Body of pancreas (tissue), 4 donors: ENCODE measurements at regions not wholly inside any gene's neighbourhood (a gene's known extent, or its start where the extent isn't known, plus 50 kb on each side); places are given as distances from the start of the nearest gene placed in this dataset.

Experiments used
- ATAC-seq: fragments of 150-250 bp; one replicate; pipeline ENCODE4 v1.9.1; 2016
- DNase-seq, 4 donors: peaks; one replicate each; pipeline ENCODE4 v3.0.0-alpha.2; 2019
- H3K27ac ChIP-seq, 4 donors: fragments of 200-600 bp; sonication (generic); 1 replicate in 3 of 4; 2 replicates in 1 of 4; pipeline versions ENCODE4 v1.5.1 to v1.6.1; 2016 to 2019; ENCODE audit warnings: mild to moderate bottlenecking in 1 of 4, mixed read lengths in 1 of 4, moderate library complexity in 1 of 4
- H3K27me3 ChIP-seq, 2 donors: fragments of 200-600 bp; sonication (generic); one replicate each; pipeline ENCODE4 v1.6.0; 2016; ENCODE audit warnings: mild to moderate bottlenecking in 1 of 2
- H3K36me3 ChIP-seq, 2 donors: fragments of 200-600 bp; sonication (generic); replicated peaks in 1 of 2; 2 replicates each; pipeline ENCODE4 v1.5.1; 2016; ENCODE audit warnings: low read depth in 2 of 2; ENCODE audit not compliant: insufficient read depth in 1 of 2
- H3K4me1 ChIP-seq: fragments of 200-600 bp; sonication (generic); one replicate; pipeline ENCODE4 v1.6.0; 2016
- H3K4me3 ChIP-seq, 2 donors: fragments of 200-600 bp; sonication (generic); 1 replicate in 1 of 2; 2 replicates in 1 of 2; pipeline ENCODE4 v1.5.1; 2016 to 2019
- H3K9me3 ChIP-seq, 3 donors: fragments of 200-600 bp; sonication (generic); 1 replicate in 2 of 3; 2 replicates in 1 of 3; pipeline ENCODE4 v1.5.1; 2016
- POLR2A ChIP-seq, 3 donors: fragments of 450-650 bp; IDR thresholded peaks; one replicate each; pipeline ENCODE4 v1.6.1; 2016; ENCODE audit warnings: antibody characterized with exemption in 3 of 3, mild to moderate bottlenecking in 2 of 3
- WGBS, 2 donors: methylation state at CpG; one replicate each; pipeline ENCODE4 v1.1.5; 2017; 5-methylcytosine and 5-hydroxymethylcytosine counted together
- intact Hi-C: fragments of 100-400 bp; cut with DNase I; formaldehyde crosslinking; loops from one replicate; pipeline ENCODE4 v1.15.1; 2023
- TF ChIP-seq, protein P1 (sequence below), 7 experiments: fragments of 450-650 bp in 4 of 7; fragments of 200-600 bp in 3 of 7; sonication (generic) in 3 of 7; IDR thresholded peaks; one replicate each; pipeline ENCODE4 v1.5.1; 2016 to 2019; ENCODE audit warnings: antibody characterized with exemption in 7 of 7

DNA sequence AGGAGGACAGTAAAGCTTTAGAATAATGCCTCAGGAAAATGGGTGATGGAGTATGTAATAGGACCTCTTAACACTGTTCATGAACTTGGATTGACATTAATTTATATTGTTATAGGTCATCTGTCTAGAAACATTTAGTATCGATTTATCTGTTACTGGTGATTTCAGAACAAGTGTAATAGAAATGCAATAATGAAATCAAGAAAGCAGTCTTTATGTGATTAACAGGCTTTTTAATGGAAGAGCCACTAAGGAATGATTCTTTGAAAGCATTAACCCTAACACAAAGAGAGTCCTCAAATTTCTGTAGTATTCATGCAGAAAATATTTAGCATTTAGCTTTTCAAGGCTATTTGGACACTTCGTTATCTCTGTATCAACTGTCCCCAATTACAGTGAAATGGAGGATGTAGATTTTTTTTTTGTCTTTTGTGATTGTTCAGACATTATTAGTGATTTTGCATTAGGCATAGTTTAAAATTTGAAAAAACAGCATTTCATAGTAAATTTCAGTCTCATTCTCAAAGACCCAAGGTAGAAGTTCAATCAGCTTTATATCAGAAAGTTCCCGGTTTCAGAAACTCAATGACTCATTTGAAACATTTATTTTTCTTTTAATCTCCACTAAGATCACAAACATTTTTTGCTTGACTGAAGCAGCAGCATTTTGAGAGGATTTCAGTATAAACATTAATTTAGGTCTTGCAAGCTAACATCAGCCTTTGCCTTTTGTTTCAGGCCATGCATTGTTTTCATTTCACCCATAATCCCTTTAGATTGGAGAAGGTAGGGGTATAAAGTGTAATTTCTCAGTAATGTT is 56.3 kb downstream of the AGTR2 start:
- no peak for TF ChIP-seq POLR2A (IDR thresholded peaks at IDR 0.05)
- no peak overlapping the region for H3K27ac ChIP-seq
- WGBS, 2 donors: 87 to 89% methylated on average over 3 of the region's 3 CpGs
- intact Hi-C loops: no loop called here
- DNase-seq (no peak), ATAC-seq (no peak)
- H3K4me1 ChIP-seq: no peaks in the 10 kb centered on the region
- H3K4me3 ChIP-seq: no peak overlapping the region
- H3K36me3 ChIP-seq: no peaks in the 10 kb centered on the region
- no peaks in the 10 kb centered on the region for H3K9me3 ChIP-seq
- H3K27me3 ChIP-seq: no peaks in the 10 kb centered on the region

DNA sequence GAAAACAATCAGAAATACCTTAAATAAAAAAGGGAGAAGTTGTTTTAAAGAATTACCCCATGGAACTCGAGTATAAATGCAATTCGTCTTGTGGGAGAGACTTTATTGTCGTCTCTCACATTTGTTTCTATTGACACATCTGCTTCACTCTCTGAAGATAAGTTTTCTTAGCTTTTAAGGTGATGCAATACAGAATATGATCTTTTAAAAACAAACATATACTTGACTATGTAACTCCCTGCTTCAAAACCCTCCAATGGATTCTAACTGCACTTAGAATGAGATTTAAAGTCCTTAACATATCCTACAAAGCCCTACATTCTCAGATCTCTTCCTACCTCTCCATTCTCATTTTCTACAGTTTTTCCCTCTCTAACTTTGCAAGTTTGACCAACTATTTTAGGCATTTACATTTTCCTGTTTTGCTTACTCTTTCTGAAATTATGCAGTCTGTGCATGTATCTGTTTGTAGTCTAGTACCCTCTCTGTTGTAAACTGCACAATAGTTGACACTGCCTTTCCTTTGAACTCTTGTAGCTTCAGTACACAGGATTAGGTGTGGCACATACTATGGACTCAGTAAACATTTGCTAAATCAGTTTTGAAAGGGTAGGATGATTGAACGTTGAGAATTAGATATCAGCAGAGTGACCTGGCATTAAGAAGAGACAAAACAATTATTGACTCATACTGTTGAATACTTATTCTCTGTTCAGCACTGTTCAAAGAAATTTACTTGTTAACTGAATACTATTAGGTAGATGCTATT is 59.8 kb downstream of the AGTR2 start:
- intact Hi-C loops: no loop called here
- H3K4me3 ChIP-seq: no peak overlapping the region
- H3K27ac ChIP-seq: no peak overlapping the region
- DNase-seq (no peak), ATAC-seq (no peak)
- no peaks in the 10 kb centered on the region for H3K27me3 ChIP-seq
- 10 to 32% methylated on average over 4 of the region's 4 CpGs for WGBS, 2 donors
- no peaks in the 10 kb centered on the region for H3K36me3 ChIP-seq
- no peaks in the 10 kb centered on the region for H3K4me1 ChIP-seq
- TF ChIP-seq POLR2A (IDR thresholded peaks at IDR 0.05): no peak
- TF ChIP-seq, protein P1, sequence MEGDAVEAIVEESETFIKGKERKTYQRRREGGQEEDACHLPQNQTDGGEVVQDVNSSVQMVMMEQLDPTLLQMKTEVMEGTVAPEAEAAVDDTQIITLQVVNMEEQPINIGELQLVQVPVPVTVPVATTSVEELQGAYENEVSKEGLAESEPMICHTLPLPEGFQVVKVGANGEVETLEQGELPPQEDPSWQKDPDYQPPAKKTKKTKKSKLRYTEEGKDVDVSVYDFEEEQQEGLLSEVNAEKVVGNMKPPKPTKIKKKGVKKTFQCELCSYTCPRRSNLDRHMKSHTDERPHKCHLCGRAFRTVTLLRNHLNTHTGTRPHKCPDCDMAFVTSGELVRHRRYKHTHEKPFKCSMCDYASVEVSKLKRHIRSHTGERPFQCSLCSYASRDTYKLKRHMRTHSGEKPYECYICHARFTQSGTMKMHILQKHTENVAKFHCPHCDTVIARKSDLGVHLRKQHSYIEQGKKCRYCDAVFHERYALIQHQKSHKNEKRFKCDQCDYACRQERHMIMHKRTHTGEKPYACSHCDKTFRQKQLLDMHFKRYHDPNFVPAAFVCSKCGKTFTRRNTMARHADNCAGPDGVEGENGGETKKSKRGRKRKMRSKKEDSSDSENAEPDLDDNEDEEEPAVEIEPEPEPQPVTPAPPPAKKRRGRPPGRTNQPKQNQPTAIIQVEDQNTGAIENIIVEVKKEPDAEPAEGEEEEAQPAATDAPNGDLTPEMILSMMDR (IDR thresholded peaks at IDR 0.05): no peak
- H3K9me3 ChIP-seq: no peaks in the 10 kb centered on the region

DNA sequence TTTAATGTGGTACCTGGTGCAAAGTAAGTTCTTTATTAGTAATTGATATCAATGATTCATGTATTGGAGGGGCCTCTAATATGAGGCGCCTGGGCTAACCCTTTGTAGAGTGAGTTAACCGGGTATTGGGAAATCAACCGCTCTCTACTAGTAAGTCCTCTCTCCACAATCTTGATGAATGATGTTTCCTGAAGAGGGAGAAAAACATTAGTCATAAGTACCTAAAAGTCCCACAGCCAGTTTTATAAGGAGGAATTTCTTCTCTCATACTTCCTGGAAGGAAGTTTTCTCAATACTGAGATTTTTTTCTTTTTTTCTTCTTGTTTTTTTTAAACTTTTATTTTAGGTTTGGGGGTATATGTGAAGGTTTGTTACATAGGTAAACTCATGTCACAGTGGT is 62.3 kb downstream of the AGTR2 start:
- 53 to 85% methylated on average over 3 of the region's 3 CpGs for WGBS, 2 donors

DNA sequence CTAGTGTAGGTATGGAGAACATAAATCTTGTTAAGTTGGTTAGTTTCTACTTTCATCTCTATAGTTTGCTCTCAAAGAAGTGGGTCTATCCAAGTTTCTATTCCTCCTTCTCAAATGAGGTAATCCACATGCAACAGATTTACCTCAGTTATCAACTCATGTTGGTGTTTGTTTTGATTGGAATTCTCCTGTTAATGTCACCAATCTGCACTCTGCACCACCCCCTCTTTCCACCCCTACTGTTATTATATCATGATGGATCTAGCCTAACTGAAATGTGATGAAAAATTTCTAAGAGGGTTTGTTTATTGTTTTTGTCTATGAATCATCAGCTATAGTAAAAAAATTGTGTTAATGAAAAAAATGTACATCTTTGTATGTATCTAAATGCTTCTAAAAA is 66.1 kb downstream of the AGTR2 start:
- no peaks in the 10 kb centered on the region for H3K9me3 ChIP-seq
- H3K36me3 ChIP-seq: no peaks in the 10 kb centered on the region
- H3K4me1 ChIP-seq: peaks cover 8% of the 10 kb centered on the region
- H3K4me3 ChIP-seq: no peak overlapping the region
- H3K27me3 ChIP-seq: no peaks in the 10 kb centered on the region
- ATAC-seq: no peak
- DNase-seq: no peak
- intact Hi-C loops: no loop called here
- H3K27ac ChIP-seq: no peak overlapping the region
- TF ChIP-seq, protein P1 (IDR thresholded peaks at IDR 0.05): no peak
- no peak for TF ChIP-seq POLR2A (IDR thresholded peaks at IDR 0.05)

More for the DNA sequence above, 62.3 kb downstream of the AGTR2 start:
- DNase-seq: no peak
- no peak for ATAC-seq
- Histone ChIP-seq H3K9me3 (no peaks in the 10 kb centered on the region), H3K36me3 (no peaks in the 10 kb centered on the region), H3K27ac (no peak overlapping the region), H3K4me1 (no peaks in the 10 kb centered on the region), H3K4me3 (no peak overlapping the region), H3K27me3 (no peaks in the 10 kb centered on the region)
- intact Hi-C loops: no loop called here
- TF ChIP-seq POLR2A (IDR thresholded peaks at IDR 0.05): no peak
- TF ChIP-seq, protein P1 (IDR thresholded peaks at IDR 0.05): no peak

DNA sequence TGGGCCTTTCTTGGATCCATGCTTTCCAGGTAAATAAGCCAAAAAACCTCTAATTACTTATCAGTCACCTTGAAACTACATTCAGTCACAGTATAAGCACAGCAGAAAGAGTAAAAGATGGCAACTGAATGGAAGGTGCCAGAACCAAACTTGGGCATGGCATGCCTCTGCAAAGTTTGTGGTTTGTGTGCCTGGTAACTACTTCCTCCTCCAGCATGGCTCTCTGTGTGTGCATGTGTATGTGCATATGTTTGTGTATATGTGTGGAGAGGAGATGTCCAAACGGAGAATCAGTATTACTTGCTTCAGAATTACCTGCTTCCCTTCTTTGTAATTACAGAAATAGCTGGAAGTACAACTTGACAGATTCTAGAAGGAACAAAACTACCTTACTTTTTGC is 67.5 kb downstream of the AGTR2 start:
- Histone ChIP-seq H3K4me3 (no peak overlapping the region), H3K27ac (no peak overlapping the region), H3K9me3 (no peaks in the 10 kb centered on the region), H3K27me3 (no peaks in the 10 kb centered on the region), H3K36me3 (no peaks in the 10 kb centered on the region), H3K4me1 (peaks cover 8% of the 10 kb centered on the region)
- intact Hi-C loops: no loop called here
- no peak for DNase-seq
- TF ChIP-seq, protein P1 (IDR thresholded peaks at IDR 0.05): no peak
- no peak for TF ChIP-seq POLR2A (IDR thresholded peaks at IDR 0.05)
- 50 to 67% methylated on average over 1 of the region's 1 CpG for WGBS, 2 donors
- ATAC-seq: no peak
